ENCODE measurements at regions not wholly inside any gene's neighbourhood (a gene's known extent, or its start where the extent isn't known, plus 50 kb on each side); places are given as distances from the start of the nearest gene placed in this dataset.

DNA sequence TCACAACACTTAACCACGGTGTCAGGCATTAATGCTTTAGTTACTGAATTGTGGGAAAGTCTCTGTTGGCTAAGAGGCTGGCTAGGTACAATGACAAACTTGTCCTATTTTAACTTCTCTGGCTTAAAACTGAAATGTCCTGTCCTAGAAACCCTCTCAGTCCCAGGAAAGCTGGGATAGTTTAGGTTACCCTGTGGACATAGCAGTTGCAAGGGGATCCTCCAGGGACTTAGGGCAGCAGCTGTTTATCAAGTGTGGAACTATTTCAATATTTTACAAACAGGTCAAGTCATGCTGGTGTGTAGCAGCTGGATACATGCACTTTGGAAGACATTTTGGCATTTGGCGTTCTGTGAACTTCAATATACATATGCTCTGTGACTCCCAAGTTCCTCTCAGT, 95.0 kb upstream of the ARRDC3 start:
- Histone ChIP-seq H3K9ac (ENCODE audit: low read length) (no peak overlapping the region), H3K27me3 (ENCODE audit: insufficient read depth, low read length) (no peaks in the 10 kb centered on the region), H3K4me2 (ENCODE audit: low read length) (no peak overlapping the region), H3K4me3 (ENCODE audit: low read depth, low read length) (no peak overlapping the region), H3K14ac (ENCODE audit: low read length) (no peak overlapping the region), H3K9me3 (ENCODE audit: insufficient read depth, low read depth, low read length) (peaks cover 2% of the 10 kb centered on the region), H4K12ac (ENCODE audit: low read depth, low read length) (no peak overlapping the region), H3K79me2 (ENCODE audit: control insufficient read depth, insufficient read depth, low read length, poor library complexity) (no peaks in the 10 kb centered on the region), H4K91ac (ENCODE audit: low read depth, low read length) (no peak overlapping the region), H3K36me3 (ENCODE audit: control insufficient read depth in 1 of 2, insufficient read depth in 2 of 2, low read length in 2 of 2) (no peaks in the 10 kb centered on the region), H3K18ac (ENCODE audit: low read length) (no peak overlapping the region), H3K79me1 (ENCODE audit: low read length) (no peaks in the 10 kb centered on the region), H3K27ac (ENCODE audit: low read depth, low read length) (no peak overlapping the region), H3K4me1 (ENCODE audit: control insufficient read depth in 1 of 2, insufficient read depth in 2 of 2, low read length in 2 of 2) (no peaks in the 10 kb centered on the region), H2BK5ac (ENCODE audit: low read depth, low read length, poor library complexity) (no peak overlapping the region), H2AK5ac (ENCODE audit: low read length) (no peak overlapping the region), H2BK120ac (ENCODE audit: insufficient read depth, low read length, poor library complexity) (no peak overlapping the region), H2AFZ (ENCODE audit: insufficient read depth, low read length, poor library complexity) (no peak overlapping the region), H3K23ac (ENCODE audit: low read length) (no peak overlapping the region), H3K4ac (ENCODE audit: low read depth, low read length) (no peak overlapping the region), H4K8ac (ENCODE audit: low read depth, low read length) (no peak overlapping the region), H2BK12ac (ENCODE audit: low read length) (no peak overlapping the region)
- WGBS (ENCODE audit: extremely low coverage, insufficient coverage, insufficient read length): no CpG with 5 or more reads among the region's 2 CpGs
- DNase-seq: no peak

DNA sequence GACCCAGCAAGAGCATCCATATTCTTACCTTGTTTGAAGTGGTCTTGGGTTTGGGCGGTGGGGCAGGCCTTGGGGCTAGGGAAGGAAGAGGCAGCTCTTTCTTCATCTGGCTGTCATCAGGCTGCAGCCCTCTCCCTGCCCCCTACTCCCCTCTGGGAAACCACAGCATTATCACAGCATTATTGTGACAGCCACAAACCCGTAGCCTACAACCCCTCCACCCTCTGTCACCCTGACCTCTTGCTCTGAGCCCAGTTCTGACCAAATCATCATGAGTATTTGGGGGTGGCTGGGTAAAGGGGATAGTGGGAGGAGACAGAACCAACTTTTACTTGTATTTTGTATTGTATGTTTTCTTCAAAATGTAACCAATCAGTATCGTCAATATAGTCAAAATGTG, 94.3 kb upstream of the ARRDC3 start:
- H3K14ac ChIP-seq (ENCODE audit: low read length): no peak overlapping the region

DNA sequence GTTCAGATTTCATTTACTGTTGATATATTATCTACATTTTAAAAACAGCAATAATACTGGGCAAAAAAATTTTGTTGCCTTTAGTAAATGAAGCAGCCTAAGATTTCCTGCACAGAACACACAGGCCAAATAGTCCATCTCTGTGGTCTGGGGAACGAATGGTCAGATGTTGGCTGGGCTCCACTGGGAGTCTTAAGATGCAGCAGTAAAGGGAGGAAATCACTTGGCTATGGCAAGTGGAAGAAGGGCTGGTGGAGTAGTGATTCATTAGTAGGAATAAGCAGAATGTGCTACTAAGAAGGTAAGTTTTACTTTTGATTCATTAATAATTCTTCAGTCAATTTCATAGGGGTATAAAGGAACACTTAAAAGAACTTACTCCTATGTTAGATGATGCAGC, 91.1 kb upstream of the ARRDC3 start:
- no peak overlapping the region for H3K23ac ChIP-seq (ENCODE audit: low read length)
- H3K9ac ChIP-seq (ENCODE audit: low read length): no peak overlapping the region
- no CpG with 5 or more reads among the region's 1 CpG for WGBS (ENCODE audit: extremely low coverage, insufficient coverage, insufficient read length)
- H3K4me1 ChIP-seq (ENCODE audit: control insufficient read depth in 1 of 2, insufficient read depth in 2 of 2, low read length in 2 of 2): no peaks in the 10 kb centered on the region
- H3K14ac ChIP-seq (ENCODE audit: low read length): no peak overlapping the region
- no peak overlapping the region for H2BK5ac ChIP-seq (ENCODE audit: low read depth, low read length, poor library complexity)
- H3K27me3 ChIP-seq (ENCODE audit: insufficient read depth, low read length): no peaks in the 10 kb centered on the region
- no peak overlapping the region for H3K27ac ChIP-seq (ENCODE audit: low read depth, low read length)
- no peak overlapping the region for H4K8ac ChIP-seq (ENCODE audit: low read depth, low read length)
- H3K4me2 ChIP-seq (ENCODE audit: low read length): no peak overlapping the region
- H2BK12ac ChIP-seq (ENCODE audit: low read length): no peak overlapping the region
- no peak overlapping the region for H4K91ac ChIP-seq (ENCODE audit: low read depth, low read length)
- H3K79me1 ChIP-seq (ENCODE audit: low read length): no peaks in the 10 kb centered on the region
- no peak overlapping the region for H3K4ac ChIP-seq (ENCODE audit: low read depth, low read length)
- H2AK5ac ChIP-seq (ENCODE audit: low read length): no peak overlapping the region
- H3K36me3 ChIP-seq (ENCODE audit: control insufficient read depth in 1 of 2, insufficient read depth in 2 of 2, low read length in 2 of 2): no peaks in the 10 kb centered on the region
- H4K12ac ChIP-seq (ENCODE audit: low read depth, low read length): no peak overlapping the region
- no peak overlapping the region for H2BK120ac ChIP-seq (ENCODE audit: insufficient read depth, low read length, poor library complexity)
- H3K18ac ChIP-seq (ENCODE audit: low read length): no peak overlapping the region
- no peak overlapping the region for H2AFZ ChIP-seq (ENCODE audit: insufficient read depth, low read length, poor library complexity)
- H3K4me3 ChIP-seq (ENCODE audit: low read depth, low read length): no peak overlapping the region
- H3K9me3 ChIP-seq (ENCODE audit: insufficient read depth, low read depth, low read length): peaks cover 2% of the 10 kb centered on the region
- no peak for DNase-seq
- no peaks in the 10 kb centered on the region for H3K79me2 ChIP-seq (ENCODE audit: control insufficient read depth, insufficient read depth, low read length, poor library complexity)

More for the DNA sequence above, 94.3 kb upstream of the ARRDC3 start:
- no peak overlapping the region for H3K27ac ChIP-seq (ENCODE audit: low read depth, low read length)
- no peaks in the 10 kb centered on the region for H3K4me1 ChIP-seq (ENCODE audit: control insufficient read depth in 1 of 2, insufficient read depth in 2 of 2, low read length in 2 of 2)
- no peak overlapping the region for H3K4me3 ChIP-seq (ENCODE audit: low read depth, low read length)
- no peak overlapping the region for H2AK5ac ChIP-seq (ENCODE audit: low read length)
- H3K79me2 ChIP-seq (ENCODE audit: control insufficient read depth, insufficient read depth, low read length, poor library complexity): no peaks in the 10 kb centered on the region
- WGBS (ENCODE audit: extremely low coverage, insufficient coverage, insufficient read length): no CpG with 5 or more reads among the region's 3 CpGs
- no peaks in the 10 kb centered on the region for H3K27me3 ChIP-seq (ENCODE audit: insufficient read depth, low read length)
- H3K9ac ChIP-seq (ENCODE audit: low read length): no peak overlapping the region
- H3K4me2 ChIP-seq (ENCODE audit: low read length): no peak overlapping the region
- H2BK12ac ChIP-seq (ENCODE audit: low read length): no peak overlapping the region
- H3K9me3 ChIP-seq (ENCODE audit: insufficient read depth, low read depth, low read length): peaks cover 2% of the 10 kb centered on the region
- H4K91ac ChIP-seq (ENCODE audit: low read depth, low read length): no peak overlapping the region
- no peak overlapping the region for H2BK5ac ChIP-seq (ENCODE audit: low read depth, low read length, poor library complexity)
- H3K23ac ChIP-seq (ENCODE audit: low read length): no peak overlapping the region
- no peaks in the 10 kb centered on the region for H3K79me1 ChIP-seq (ENCODE audit: low read length)
- H4K8ac ChIP-seq (ENCODE audit: low read depth, low read length): no peak overlapping the region
- H3K18ac ChIP-seq (ENCODE audit: low read length): no peak overlapping the region
- no peak overlapping the region for H2BK120ac ChIP-seq (ENCODE audit: insufficient read depth, low read length, poor library complexity)
- DNase-seq: no peak
- no peaks in the 10 kb centered on the region for H3K36me3 ChIP-seq (ENCODE audit: control insufficient read depth in 1 of 2, insufficient read depth in 2 of 2, low read length in 2 of 2)
- H4K12ac ChIP-seq (ENCODE audit: low read depth, low read length): no peak overlapping the region
- no peak overlapping the region for H3K4ac ChIP-seq (ENCODE audit: low read depth, low read length)
- H2AFZ ChIP-seq (ENCODE audit: insufficient read depth, low read length, poor library complexity): no peak overlapping the region

DNA sequence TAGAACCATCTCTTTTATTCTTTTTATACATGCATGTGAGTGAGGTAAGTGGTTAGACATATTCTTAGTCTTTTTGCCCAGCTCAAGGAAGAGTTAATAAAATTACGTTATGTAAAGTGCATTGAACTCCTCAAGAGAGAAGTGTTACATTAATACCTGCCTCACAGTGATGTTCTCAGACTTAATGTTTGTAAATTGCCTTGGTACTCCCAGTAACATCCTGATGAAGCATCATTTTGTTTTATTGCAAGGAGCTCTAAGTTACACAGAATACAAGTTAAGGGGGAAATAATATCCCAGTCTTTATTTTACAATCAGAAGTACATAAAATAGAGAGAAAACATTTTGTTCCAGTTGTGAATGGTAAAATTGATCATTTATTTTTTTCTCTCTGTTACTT, 89.5 kb upstream of the ARRDC3 start:
- no peak overlapping the region for H3K14ac ChIP-seq (ENCODE audit: low read length)
- no peak overlapping the region for H2BK5ac ChIP-seq (ENCODE audit: low read depth, low read length, poor library complexity)
- no peaks in the 10 kb centered on the region for H3K79me1 ChIP-seq (ENCODE audit: low read length)
- H3K27ac ChIP-seq (ENCODE audit: low read depth, low read length): no peak overlapping the region
- H3K23ac ChIP-seq (ENCODE audit: low read length): no peak overlapping the region
- no peak overlapping the region for H2BK12ac ChIP-seq (ENCODE audit: low read length)
- peaks cover 2% of the 10 kb centered on the region for H3K9me3 ChIP-seq (ENCODE audit: insufficient read depth, low read depth, low read length)
- no peak overlapping the region for H3K4me2 ChIP-seq (ENCODE audit: low read length)
- H3K4ac ChIP-seq (ENCODE audit: low read depth, low read length): no peak overlapping the region
- no peak overlapping the region for H2AK5ac ChIP-seq (ENCODE audit: low read length)
- no peaks in the 10 kb centered on the region for H3K4me1 ChIP-seq (ENCODE audit: control insufficient read depth in 1 of 2, insufficient read depth in 2 of 2, low read length in 2 of 2)
- no peak overlapping the region for H3K9ac ChIP-seq (ENCODE audit: low read length)
- H4K91ac ChIP-seq (ENCODE audit: low read depth, low read length): no peak overlapping the region
- DNase-seq: no peak
- H3K79me2 ChIP-seq (ENCODE audit: control insufficient read depth, insufficient read depth, low read length, poor library complexity): no peaks in the 10 kb centered on the region
- no peak overlapping the region for H4K12ac ChIP-seq (ENCODE audit: low read depth, low read length)
- no peaks in the 10 kb centered on the region for H3K27me3 ChIP-seq (ENCODE audit: insufficient read depth, low read length)
- no peak overlapping the region for H4K8ac ChIP-seq (ENCODE audit: low read depth, low read length)
- H3K4me3 ChIP-seq (ENCODE audit: low read depth, low read length): no peak overlapping the region
- no CpG with 5 or more reads among the region's 1 CpG for WGBS (ENCODE audit: extremely low coverage, insufficient coverage, insufficient read length)
- no peak overlapping the region for H3K18ac ChIP-seq (ENCODE audit: low read length)
- H2AFZ ChIP-seq (ENCODE audit: insufficient read depth, low read length, poor library complexity): no peak overlapping the region
- no peaks in the 10 kb centered on the region for H3K36me3 ChIP-seq (ENCODE audit: control insufficient read depth in 1 of 2, insufficient read depth in 2 of 2, low read length in 2 of 2)
- H2BK120ac ChIP-seq (ENCODE audit: insufficient read depth, low read length, poor library complexity): no peak overlapping the region
